Testis (tissue), 2 donors: ENCODE measurements at regions not wholly inside any gene's neighbourhood (a gene's known extent, or its start where the extent isn't known, plus 50 kb on each side); places are given as distances from the start of the nearest gene placed in this dataset.

Experiments used
- CTCF ChIP-seq, 3 experiments: fragments of 450-650 bp in 2 of 3; fragments of 200-600 bp in 1 of 3; sonication (generic) in 1 of 3; IDR thresholded peaks; one replicate each; pipeline ENCODE4 v1.5.1; 2016 to 2019; ENCODE audit warnings: antibody characterized with exemption in 3 of 3, mild to moderate bottlenecking in 2 of 3, moderate library complexity in 1 of 3
- POLR2A ChIP-seq: fragments of 450-650 bp; IDR thresholded peaks from one replicate; pipeline ENCODE4 v1.6.1; 2017; ENCODE audit warnings: antibody characterized with exemption, mild to moderate bottlenecking, moderate library complexity

- no peak for TF ChIP-seq CTCF (IDR thresholded peaks at IDR 0.05)
- TF ChIP-seq POLR2A, result no peak
Measured at GRCh38 chr21:15526798-15527197, 203.0 kb upstream of the USP25 start.
